K562 (cell line): ENCODE measurements at regions not wholly inside any gene's neighbourhood (a gene's known extent, or its start where the extent isn't known, plus 50 kb on each side); places are given as distances from the start of the nearest gene placed in this dataset.

Source experiments
- ATAC-seq: fragments of 200-7000 bp; cut with Tn5 transposase; 3 replicates; pipeline ENCODE4 v1.9.1; 2020; ENCODE audit warnings: moderate library complexity
- BruUV-seq: library from RNA; stranded (reverse); fragments of 400-500 nt; replicated peaks from 2 replicates; lab custom pipeline; 2021; lab: Mats Ljungman, UMichigan
- CTCF ChIA-PET: fragments of 300-600 bp; formaldehyde crosslinking; extraction: SDS; loops from one replicate; lab custom pipeline; 2021; ENCODE audit warnings: low intra/inter-chr PET ratio; lab: Yijun Ruan, JAX
- POLR2A ChIA-PET: fragments of 300-600, 350-650 bp; sonication (Branson Sonifier 250); formaldehyde crosslinking; extraction: SDS; loops from one replicate; lab custom pipeline; 2021; ENCODE audit warnings: antibody characterized with exemption, inconsistent platforms; lab: Yijun Ruan, JAX
- DNase-seq, 4 experiments: peaks; one replicate each; pipeline versions ENCODE4 v3.0.0 to v3.0.0-alpha.2; 2011 to 2018; ENCODE audit warnings: low spot score in 3 of 4, mixed read lengths in 3 of 4; ENCODE audit errors: extremely low read depth in 1 of 4
- FAIRE-seq: peaks from 2 replicates; lab custom pipeline; 2011; peaks lifted over from hg19 to GRCh38; lab: Jason Lieb, UNC
- H2AFZ ChIP-seq: 2 replicates; pipeline ENCODE4 v1.6.0; 2011; ENCODE audit warnings: low read depth, low read length, control low read depth, inconsistent platforms
- H3K27ac ChIP-seq: fragments of 200-600 bp; 3 replicates; pipeline ENCODE4 v1.8.0; 2011; ENCODE audit warnings: low read depth, mild to moderate bottlenecking, control low read depth, inconsistent platforms, low read length, moderate library complexity, mixed read lengths; ENCODE audit errors: extremely low read depth
- H3K27me3 ChIP-seq, 2 experiments: fragments of 300-600 bp in 1 of 2; 2 replicates in 1 of 2; 3 replicates in 1 of 2; pipeline versions ENCODE4 v1.6.0 to v1.8.0; 2011; ENCODE audit warnings: inconsistent platforms in 2 of 2, low read length in 2 of 2, mild to moderate bottlenecking in 1 of 2, mixed read lengths in 1 of 2, moderate library complexity in 1 of 2; ENCODE audit not compliant: control insufficient read depth in 2 of 2, insufficient read depth in 2 of 2
- H3K36me3 ChIP-seq: fragments of 300-600 bp; 3 replicates; pipeline ENCODE4 v1.8.0; 2011; ENCODE audit warnings: mild to moderate bottlenecking, low read length, inconsistent platforms; ENCODE audit not compliant: control insufficient read depth, insufficient read depth
- H3K4me1 ChIP-seq, 2 experiments: fragments of 200-600 bp in 1 of 2; replicated peaks in 1 of 2; 2 replicates in 1 of 2; 3 replicates in 1 of 2; pipeline versions ENCODE4 v1.5.1 to v1.8.0; 2011; ENCODE audit warnings: inconsistent platforms in 2 of 2, low read length in 2 of 2, mild to moderate bottlenecking in 1 of 2, mixed read lengths in 1 of 2, moderate library complexity in 1 of 2; ENCODE audit not compliant: control insufficient read depth in 2 of 2, insufficient read depth in 2 of 2
- H3K4me2 ChIP-seq: 2 replicates; pipeline ENCODE4 v1.6.1; 2011; ENCODE audit warnings: low read length, control low read depth, inconsistent platforms, mixed read lengths; ENCODE audit not compliant: insufficient read depth
- H3K4me3 ChIP-seq: fragments of 200-600 bp; sonication (generic), shearing (Covaris generic); 2 replicates; pipeline ENCODE4 v1.5.1; 2016; ENCODE audit warnings: control low read depth, inconsistent platforms
- H3K79me2 ChIP-seq: fragments of 200-600 bp; 3 replicates; pipeline ENCODE4 v1.8.0; 2011; ENCODE audit warnings: low read length, inconsistent platforms; ENCODE audit not compliant: control insufficient read depth, insufficient read depth
- H3K9ac ChIP-seq, 2 experiments: 2 replicates each; pipeline versions ENCODE4 v1.6.0 to v1.6.1; 2011; ENCODE audit warnings: low read depth in 2 of 2, low read length in 2 of 2, control low read depth in 1 of 2, inconsistent platforms in 1 of 2, mild to moderate bottlenecking in 1 of 2, mixed read lengths in 1 of 2; ENCODE audit not compliant: insufficient read depth in 1 of 2
- H3K9me1 ChIP-seq: one replicate; pipeline ENCODE4 v1.6.0; 2011; ENCODE audit warnings: inconsistent platforms, mild to moderate bottlenecking, low read length, moderate library complexity; ENCODE audit not compliant: control insufficient read depth, insufficient read depth
- H3K9me3 ChIP-seq: replicated peaks from 2 replicates; pipeline ENCODE4 v1.5.1; 2011; ENCODE audit warnings: low read depth, low read length, inconsistent platforms; ENCODE audit not compliant: control insufficient read depth, insufficient read depth
- H4K20me1 ChIP-seq: replicated peaks from 2 replicates; pipeline ENCODE4 v1.6.1; 2011; ENCODE audit warnings: low read length, inconsistent platforms, mixed read lengths; ENCODE audit not compliant: control insufficient read depth, insufficient read depth
- ATF7 ChIP-seq: fragments of 450-650 bp; IDR thresholded peaks from 2 replicates; pipeline ENCODE4 v1.7.1; 2014; ENCODE audit warnings: mild to moderate bottlenecking, moderate library complexity
- COPS2 ChIP-seq: fragments of 450-650 bp; conservative IDR thresholded peaks from 2 replicates; pipeline ENCODE4 v1.6.1; 2016; ENCODE audit warnings: mild to moderate bottlenecking, moderate library complexity
- ETV5 ChIP-seq: sonication (generic); formaldehyde crosslinking; IDR thresholded peaks from 2 replicates; pipeline ENCODE4 v1.4.0; 2020; ENCODE audit warnings: low read depth, mild to moderate bottlenecking, missing genetic modification reagents
- MAZ ChIP-seq, 2 experiments: fragments of 450-650 bp in 1 of 2; sonication (generic) in 1 of 2; formaldehyde crosslinking; IDR thresholded peaks in 1 of 2; conservative IDR thresholded peaks in 1 of 2; 2 replicates each; pipeline versions ENCODE4 v1.4.0 to v1.5.0; 2020; ENCODE audit warnings: mild to moderate bottlenecking in 1 of 2, missing genetic modification reagents in 1 of 2
- SMAD4 ChIP-seq: fragments of 250-450 bp; sonication (Bioruptor Pico); conservative IDR thresholded peaks from 2 replicates; pipeline ENCODE4 v1.8.0; 2021; ENCODE audit warnings: inconsistent platforms, mild to moderate bottlenecking, moderate library complexity
- TRIM24 ChIP-seq, 2 experiments: fragments of 450-650 bp; IDR thresholded peaks; 2 replicates each; pipeline ENCODE4 v1.6.1; 2016
- ZFPM2 ChIP-seq: fragments of 250-450 bp; sonication (Bioruptor Pico); IDR thresholded peaks from 2 replicates; pipeline ENCODE4 v1.5.1; 2022; ENCODE audit warnings: mild to moderate bottlenecking
- ZNF586 ChIP-seq: fragments of 450-650 bp; formaldehyde crosslinking; conservative IDR thresholded peaks from 2 replicates; pipeline ENCODE4 v1.4.0; 2020; ENCODE audit warnings: mild to moderate bottlenecking, moderate library complexity
- WGBS: fragments of 100-300 bp; shearing (Covaris generic); methylation state at CpG from one replicate; pipeline ENCODE4 v1.1.6; 2016; ENCODE audit warnings: low coverage, mixed read lengths; ENCODE audit not compliant: insufficient coverage; ENCODE audit errors: missing lambda C conversion rate; 5-methylcytosine and 5-hydroxymethylcytosine counted together
- in situ Hi-C: fragments of 300-500 bp; cut with MboI; formaldehyde crosslinking; loops from 4 replicates; pipeline ENCODE4 v1.15.0; 2018; ENCODE audit warnings: inconsistent platforms, mixed read lengths
- intact Hi-C: fragments of 100-400 bp; cut with micrococcal nuclease; formaldehyde crosslinking; loops from 2 replicates; pipeline ENCODE4 v1.14.2; 2022

GRCh38 chr6:169868458-169868857, 117.0 kb downstream of the ERMARD start:
- intact Hi-C loops, result no loop called here
- Histone ChIP-seq H3K9me1 (no peaks in the 10 kb centered on the region), H2AFZ (no peak overlapping the region), H3K9ac (no peak overlapping the region), H3K27ac (no peak overlapping the region), H3K36me3 (no peaks in the 10 kb centered on the region), H4K20me1 (0 out of 2 replicates have a peak, but pooled peaks cover 3% of the 10 kb centered on the region), H3K4me1 (no peaks in the 10 kb centered on the region), H3K4me2 (no peak overlapping the region), H3K79me2 (no peaks in the 10 kb centered on the region), H3K9me3 (no peaks in the 10 kb centered on the region; the same call in 1 of the 2 replicates), H3K27me3 (peaks cover 10 to 29% of the 10 kb centered on the region in 2 experiments; a peak in 4 of 5 replicates), H3K4me3 (no peak overlapping the region)
- ATAC-seq (no peak; the same call in 2 of the 3 replicates), FAIRE-seq (no peak), DNase-seq (no peak)
- in situ Hi-C loops, result no loop called here
- ChIA-PET CTCF (no interaction called here), POLR2A (interaction anchor here (2.1 kb wide), 1 partner anchor 10 kb away, joined by 6 read pairs; no protein-coding TSS in a partner anchor)
- BruUV-seq, result no TSS peak
- 7% methylated on average over 19 of the region's 19 CpGs for WGBS
- no peak for TF ChIP-seq TRIM24 (IDR thresholded peaks at IDR 0.05)
- TF ChIP-seq SMAD4 (CRISPR knock-in tag), result no peak
- TF ChIP-seq MAZ (CRISPR knock-in tag; conservative IDR thresholded peaks at IDR 0.05 in 1 of 2, IDR thresholded peaks at IDR 0.05 in 1 of 2), result no peak
- no peak for TF ChIP-seq COPS2
- TF ChIP-seq ETV5 (CRISPR knock-in tag), result no peak
- no peak for TF ChIP-seq ATF7
- TF ChIP-seq ZNF586 (CRISPR knock-in tag), result no peak
- TF ChIP-seq ZFPM2 (CRISPR knock-in tag), result no peak
